CD4-positive, alpha-beta memory T cell (primary cell): ENCODE measurements at regions not wholly inside any gene's neighbourhood (a gene's known extent, or its start where the extent isn't known, plus 50 kb on each side); places are given as distances from the start of the nearest gene placed in this dataset.

Source experiments
- CTCF ChIA-PET: fragments of 350-600 bp; sonication (Branson Sonifier 250); formaldehyde crosslinking; loops from one replicate; lab custom pipeline; 2021; ENCODE audit warnings: inconsistent platforms; ENCODE audit not compliant: partially characterized antibody; lab: Charles Lee
- POLR2A ChIA-PET: fragments of 350-600 bp; sonication (Branson Sonifier 250); formaldehyde crosslinking; loops from one replicate; lab custom pipeline; 2021; ENCODE audit not compliant: partially characterized antibody; lab: Charles Lee
- DNase-seq, 5 donors: peaks; one replicate each; pipeline versions ENCODE4 v3.0.0 to v3.0.0-alpha.2; 2020 to 2022; ENCODE audit warnings: mixed read lengths in 1 of 5
- H3K27ac ChIP-seq: one replicate; pipeline ENCODE4 v1.7.0; 2013; ENCODE audit warnings: low read depth, low read length
- H3K27me3 ChIP-seq: 2 replicates; pipeline ENCODE4 v1.7.0; 2013; ENCODE audit warnings: mild to moderate bottlenecking, low read length, moderate library complexity; ENCODE audit not compliant: insufficient read depth
- H3K36me3 ChIP-seq: 2 replicates; pipeline ENCODE4 v1.7.0; 2013; ENCODE audit warnings: mild to moderate bottlenecking, low read length, moderate library complexity; ENCODE audit not compliant: insufficient read depth
- H3K4me1 ChIP-seq: 2 replicates; pipeline ENCODE4 v1.7.0; 2013; ENCODE audit warnings: mild to moderate bottlenecking, low read length, moderate library complexity; ENCODE audit not compliant: insufficient read depth
- H3K4me3 ChIP-seq, 2 donors: one replicate each; pipeline ENCODE4 v1.7.0; 2013; ENCODE audit warnings: low read length in 2 of 2, mild to moderate bottlenecking in 1 of 2
- H3K9me3 ChIP-seq, 2 donors: one replicate each; pipeline ENCODE4 v1.7.0; 2013; ENCODE audit warnings: low read length in 2 of 2, control low read depth in 1 of 2; ENCODE audit not compliant: control insufficient read depth in 1 of 2
- H3K27ac Mint-ChIP-seq, 7 donors: one replicate each; pipeline ENCODE4 v1.8.0; 2020 to 2021; ENCODE audit warnings: mixed read lengths in 7 of 7, mild to moderate bottlenecking in 6 of 7, inconsistent platforms in 3 of 7, moderate library complexity in 3 of 7
- H3K27me3 Mint-ChIP-seq, 2 donors: one replicate each; pipeline ENCODE4 v1.8.0; 2020 to 2021; ENCODE audit warnings: mixed read lengths in 2 of 2
- H3K36me3 Mint-ChIP-seq, 2 donors: one replicate each; pipeline ENCODE4 v1.8.0; 2020 to 2021; ENCODE audit warnings: mixed read lengths in 2 of 2, inconsistent platforms in 1 of 2, mild to moderate bottlenecking in 1 of 2
- H3K4me1 Mint-ChIP-seq, 4 donors: one replicate each; pipeline ENCODE4 v1.8.0; 2020 to 2021; ENCODE audit warnings: mixed read lengths in 4 of 4, mild to moderate bottlenecking in 1 of 4
- H3K4me3 Mint-ChIP-seq, 8 donors: one replicate each; pipeline ENCODE4 v1.8.0; 2020 to 2021; ENCODE audit warnings: mixed read lengths in 8 of 8, mild to moderate bottlenecking in 7 of 8, moderate library complexity in 6 of 8, inconsistent platforms in 3 of 8
- H3K9me3 Mint-ChIP-seq, 8 donors: one replicate each; pipeline ENCODE4 v1.8.0; 2020 to 2021; ENCODE audit warnings: mixed read lengths in 8 of 8, mild to moderate bottlenecking in 5 of 8, inconsistent platforms in 3 of 8, moderate library complexity in 1 of 8
- intact Hi-C: fragments of 100-400 bp; cut with micrococcal nuclease; formaldehyde crosslinking; loops from one replicate; pipeline ENCODE4 v1.15.1; 2023

DNA sequence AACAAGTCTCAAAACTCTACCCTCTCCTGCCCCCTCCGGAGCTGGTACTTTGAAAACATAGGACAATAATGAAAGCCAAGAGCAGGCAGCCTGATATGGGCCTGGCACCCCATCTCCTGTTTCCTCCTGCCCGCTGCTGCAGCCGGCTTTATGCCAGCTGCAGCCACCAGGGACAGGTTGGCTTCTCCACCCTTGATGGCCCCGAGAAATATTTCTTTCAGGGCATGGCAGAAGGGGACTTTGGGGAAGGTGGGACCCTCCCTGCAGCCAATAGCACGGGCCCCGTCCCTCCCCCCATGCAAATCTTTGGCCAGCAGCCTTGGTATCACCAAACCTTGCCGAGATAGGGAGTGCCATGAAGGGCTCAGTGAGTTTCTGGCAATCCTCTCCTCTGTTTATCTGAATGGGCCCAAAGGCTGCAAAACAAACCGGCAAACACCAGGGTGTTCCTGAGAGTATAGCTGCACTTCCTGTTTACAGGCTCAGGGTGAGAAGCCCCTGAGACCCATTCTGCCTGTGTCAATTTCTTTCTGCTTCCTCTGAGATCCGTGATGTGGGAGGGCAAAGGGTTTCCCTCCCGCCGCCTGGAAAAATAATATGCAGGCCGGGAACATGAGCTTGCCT is 73.4 kb upstream of the BOD1 start:
- CTCF ChIA-PET = interaction anchor here (1.4 kb wide), 1 partner anchor 72 kb away, joined by 3 read pairs; no protein-coding TSS in a partner anchor
- intact Hi-C loops = no loop called here
- no peak for DNase-seq

DNA sequence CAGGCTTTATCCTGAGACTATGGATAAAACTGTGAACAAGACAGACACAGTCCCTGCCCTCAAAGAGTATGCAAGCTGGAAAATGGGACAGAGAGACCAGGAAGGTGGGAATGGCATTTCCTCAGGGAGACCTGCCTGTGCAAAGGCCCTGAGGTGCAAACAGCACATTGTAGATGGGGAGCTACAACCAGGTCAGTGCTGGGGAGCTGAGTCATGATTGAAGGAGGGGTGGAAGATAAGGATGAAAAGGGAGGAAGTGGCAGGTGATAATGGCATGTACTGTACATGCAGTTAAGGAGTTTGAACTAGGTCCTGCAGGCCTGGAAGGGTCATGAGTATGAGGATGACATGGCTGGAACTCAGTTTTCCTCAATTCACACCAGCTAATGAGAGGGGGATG is 75.5 kb upstream of the BOD1 start:
- Mint-ChIP-seq H3K9me3 (no peaks in the 10 kb centered on the region), H3K36me3 (no peaks in the 10 kb centered on the region), H3K27ac (peak overlapping the region in 3 of 7 donors; percentile 19 to 80 (median 53)), H3K27me3 (peaks cover 0 to 3% of the 10 kb centered on the region in 2 donors), H3K4me3 (no peak overlapping the region), H3K4me1 (peaks cover 0 to 16% (median 7%) of the 10 kb centered on the region in 4 donors)
- no peaks in the 10 kb centered on the region for H3K36me3 ChIP-seq
- DNase-seq = no peak
- peaks cover 10% of the 10 kb centered on the region for H3K4me1 ChIP-seq
- CTCF ChIA-PET = no interaction called here
- H3K27me3 ChIP-seq = no peaks in the 10 kb centered on the region
- POLR2A ChIA-PET = no interaction called here
- H3K27ac ChIP-seq = no peak overlapping the region
- H3K4me3 ChIP-seq = no peak overlapping the region
- no peaks in the 10 kb centered on the region for H3K9me3 ChIP-seq
- intact Hi-C loops = no loop called here

More for the DNA sequence above, 73.4 kb upstream of the BOD1 start:
- Mint-ChIP-seq H3K27ac (peak overlapping the region in 2 of 7 donors; percentile 64 to 75), H3K36me3 (no peaks in the 10 kb centered on the region), H3K4me3 (peak overlapping the region in 2 of 8 donors; percentile 29 to 60), H3K9me3 (no peaks in the 10 kb centered on the region), H3K4me1 (peaks cover 0 to 16% (median 5%) of the 10 kb centered on the region in 4 donors), H3K27me3 (peaks cover 0 to 2% of the 10 kb centered on the region in 2 donors)
- peaks cover 10% of the 10 kb centered on the region for H3K4me1 ChIP-seq
- H3K4me3 ChIP-seq = no peak overlapping the region
- POLR2A ChIA-PET = interaction anchor here (1.3 kb wide), 1 partner anchor 198 kb away, joined by 8 read pairs; the partner anchor contains the start of gene CPEB4
- no peaks in the 10 kb centered on the region for H3K36me3 ChIP-seq
- no peaks in the 10 kb centered on the region for H3K27me3 ChIP-seq
- no peak overlapping the region for H3K27ac ChIP-seq
- H3K9me3 ChIP-seq = no peaks in the 10 kb centered on the region

GRCh38 chr5:173693670-173694069 is 77.2 kb upstream of the BOD1 start:
- no peak overlapping the region for H3K27ac Mint-ChIP-seq
- Histone ChIP-seq H3K36me3 (no peaks in the 10 kb centered on the region), H3K4me3 (no peak overlapping the region), H3K27ac (no peak overlapping the region), H3K4me1 (peaks cover 10% of the 10 kb centered on the region), H3K9me3 (no peaks in the 10 kb centered on the region), H3K27me3 (no peaks in the 10 kb centered on the region)
- H3K27me3 Mint-ChIP-seq = peaks cover 0 to 2% of the 10 kb centered on the region in 2 donors
- intact Hi-C loops = no loop called here
- H3K36me3 Mint-ChIP-seq = no peaks in the 10 kb centered on the region
- DNase-seq = no peak
- H3K9me3 Mint-ChIP-seq = no peaks in the 10 kb centered on the region
- POLR2A ChIA-PET = no interaction called here
- CTCF ChIA-PET = no interaction called here
- peaks cover 11 to 29% (median 16%) of the 10 kb centered on the region in 4 donors for H3K4me1 Mint-ChIP-seq
- H3K4me3 Mint-ChIP-seq = no peak overlapping the region

- H3K4me3 Mint-ChIP-seq = no peak overlapping the region
- H3K27me3 Mint-ChIP-seq = peaks cover 0 to 2% of the 10 kb centered on the region in 2 donors
Observed at GRCh38 chr5:173696216-173696615, 79.8 kb upstream of the BOD1 start.

GRCh38 chr5:173697931-173698579 is 81.6 kb upstream of the BOD1 start:
- H3K4me3 ChIP-seq = no peak overlapping the region
- H3K4me1 ChIP-seq = no peaks in the 10 kb centered on the region
- H3K36me3 ChIP-seq = no peaks in the 10 kb centered on the region
- Mint-ChIP-seq H3K27ac (peak overlapping the region in 1 of 7 donors; percentile 49), H3K4me1 (peaks cover 10 to 18% (median 13%) of the 10 kb centered on the region in 4 donors), H3K36me3 (no peaks in the 10 kb centered on the region), H3K9me3 (no peaks in the 10 kb centered on the region), H3K4me3 (peak overlapping the region; percentile 10 to 68 (median 47)), H3K27me3 (peaks cover 0 to 2% of the 10 kb centered on the region in 2 donors)
- no peaks in the 10 kb centered on the region for H3K27me3 ChIP-seq
- no peaks in the 10 kb centered on the region for H3K9me3 ChIP-seq
- no peak overlapping the region for H3K27ac ChIP-seq
- ChIA-PET POLR2A (interaction anchor here (1.4 kb wide), 1 partner anchor 190 kb away, joined by 5 read pairs; the partner anchor contains the start of gene CPEB4), CTCF (interaction anchor here (1.0 kb wide), 1 partner anchor 227 kb away, joined by 3 read pairs; no protein-coding TSS in a partner anchor)
- intact Hi-C loops = no loop called here
- no peak for DNase-seq

More at GRCh38 chr5:173696216-173696615, 79.8 kb upstream of the BOD1 start:
- peaks cover 12 to 18% (median 13%) of the 10 kb centered on the region in 4 donors for H3K4me1 Mint-ChIP-seq
- H3K9me3 ChIP-seq = no peaks in the 10 kb centered on the region
- H3K27me3 ChIP-seq = no peaks in the 10 kb centered on the region
- H3K27ac ChIP-seq = no peak overlapping the region
- no peak overlapping the region for H3K27ac Mint-ChIP-seq
- no peak for DNase-seq
- no peaks in the 10 kb centered on the region for H3K4me1 ChIP-seq
- ChIA-PET CTCF (interaction anchor here (0.9 kb wide), 1 partner anchor 229 kb away, joined by 3 read pairs; no protein-coding TSS in a partner anchor), POLR2A (no interaction called here)
- no peaks in the 10 kb centered on the region for H3K9me3 Mint-ChIP-seq
- H3K36me3 Mint-ChIP-seq = no peaks in the 10 kb centered on the region
- intact Hi-C loops = no loop called here
- H3K4me3 ChIP-seq = no peak overlapping the region
- H3K36me3 ChIP-seq = no peaks in the 10 kb centered on the region

DNA sequence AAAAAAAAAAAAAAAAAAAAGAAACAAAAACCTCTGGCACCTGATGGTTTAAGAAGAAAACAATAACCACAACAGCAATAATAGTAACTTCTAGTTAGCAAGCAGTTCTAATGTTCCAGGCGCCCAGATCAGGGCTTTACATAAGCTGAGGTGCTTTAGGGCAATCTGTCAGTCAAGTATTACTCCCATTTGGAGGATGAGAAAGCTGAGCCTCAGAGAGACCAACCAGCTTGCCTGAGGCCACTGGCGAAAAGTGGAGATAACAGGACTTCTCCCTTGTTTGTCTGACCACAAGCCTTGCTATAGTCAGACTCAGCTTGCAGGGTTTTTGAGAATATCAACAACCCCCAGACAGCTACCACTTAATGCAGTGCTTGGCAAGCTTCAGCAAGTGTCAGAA is 83.5 kb upstream of the BOD1 start:
- H3K27ac Mint-ChIP-seq = no peak overlapping the region
- no peaks in the 10 kb centered on the region for H3K9me3 Mint-ChIP-seq
- intact Hi-C loops = loop anchor here (1.0 kb wide), 1 partner anchor 218 kb away; no protein-coding TSS in a partner anchor

DNA sequence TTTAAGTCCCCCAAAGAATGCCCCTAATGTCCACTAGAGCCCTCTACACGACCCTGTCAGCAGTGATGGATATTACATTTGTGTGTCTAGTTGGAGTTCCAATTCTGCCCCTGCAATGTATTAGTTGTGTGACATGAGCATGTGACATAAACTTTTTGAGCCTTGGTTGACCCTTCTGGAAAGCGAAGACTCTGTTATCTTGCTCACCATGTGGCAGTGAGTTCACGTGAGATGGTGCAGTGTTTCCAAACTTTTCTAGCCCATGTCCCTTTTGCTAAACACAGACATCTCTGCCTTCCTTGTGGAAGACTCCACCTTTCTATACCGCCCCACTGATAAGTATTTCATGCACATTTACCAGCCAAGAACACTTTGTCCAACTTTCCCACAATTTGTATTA is 87.0 kb upstream of the BOD1 start:
- H3K27me3 Mint-ChIP-seq = peaks cover 0 to 2% of the 10 kb centered on the region in 2 donors
- H3K4me1 Mint-ChIP-seq = peaks cover under 1 to 6% (median 3%) of the 10 kb centered on the region in 4 donors
- Histone ChIP-seq H3K9me3 (no peaks in the 10 kb centered on the region), H3K4me1 (no peaks in the 10 kb centered on the region), H3K27me3 (no peaks in the 10 kb centered on the region), H3K4me3 (no peak overlapping the region), H3K27ac (no peak overlapping the region), H3K36me3 (no peaks in the 10 kb centered on the region)
- ChIA-PET CTCF (no interaction called here), POLR2A (no interaction called here)
- H3K9me3 Mint-ChIP-seq = no peaks in the 10 kb centered on the region
- intact Hi-C loops = no loop called here
- H3K4me3 Mint-ChIP-seq = no peak overlapping the region
- H3K27ac Mint-ChIP-seq = no peak overlapping the region
- H3K36me3 Mint-ChIP-seq = no peaks in the 10 kb centered on the region
- DNase-seq = no peak

More for the DNA sequence above, 83.5 kb upstream of the BOD1 start:
- H3K27me3 Mint-ChIP-seq = peaks cover 0 to 2% of the 10 kb centered on the region in 2 donors
- Histone ChIP-seq H3K4me1 (no peaks in the 10 kb centered on the region), H3K27me3 (no peaks in the 10 kb centered on the region), H3K27ac (no peak overlapping the region), H3K36me3 (no peaks in the 10 kb centered on the region), H3K4me3 (no peak overlapping the region), H3K9me3 (no peaks in the 10 kb centered on the region)
- no peak overlapping the region for H3K4me3 Mint-ChIP-seq
- POLR2A ChIA-PET = no interaction called here
- no peak for DNase-seq
- CTCF ChIA-PET = no interaction called here
- peaks cover 10 to 18% (median 13%) of the 10 kb centered on the region in 4 donors for H3K4me1 Mint-ChIP-seq
- H3K36me3 Mint-ChIP-seq = no peaks in the 10 kb centered on the region
